Right ventricle myocardium superior (tissue), 1 donor: ENCODE measurements at regions not wholly inside any gene's neighbourhood (a gene's known extent, or its start where the extent isn't known, plus 50 kb on each side); places are given as distances from the start of the nearest gene placed in this dataset.
"Not testable (repeated sequence)": the region's sequence is repeated elsewhere in the genome, so short reads cannot be mapped to it uniquely, and the experiment has no call there.

ENCODE experiments used
- ATAC-seq: fragments of 200-7000 bp; cut with Tn5 transposase; one replicate; pipeline ENCODE4 v1.9.1; 2020; ENCODE audit warnings: mild to moderate bottlenecking; ENCODE audit not compliant: poor library complexity
- DNase-seq: peaks from one replicate; pipeline ENCODE4 v3.0.0-alpha.2; 2020
- intact Hi-C: fragments of 100-400 bp; cut with DNase I; formaldehyde crosslinking; loops from one replicate; pipeline ENCODE4 v1.11.2; 2022
- donor health status: DM: no; HTN: yes; CAD: no; lungs with severe emphysema.

DNA sequence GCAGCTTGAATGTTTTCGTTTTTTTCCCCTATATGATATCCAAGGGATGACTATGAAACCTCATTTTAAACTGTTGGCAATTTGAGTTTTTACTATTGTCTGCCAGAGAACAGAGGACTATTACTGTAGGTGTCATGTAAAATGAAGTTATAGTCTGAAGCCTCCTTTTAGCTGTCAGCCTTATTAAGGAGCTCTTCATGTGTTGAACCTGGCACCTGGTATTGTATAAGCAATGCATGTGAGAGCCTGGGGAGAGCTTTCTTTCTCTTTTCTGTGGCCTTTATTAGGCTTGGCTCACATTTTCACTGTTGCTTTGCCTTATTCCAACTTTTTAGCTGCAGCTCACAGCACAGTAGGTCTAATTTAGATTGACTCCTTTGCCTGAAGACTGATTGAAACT, 119.1 kb upstream of the FOXP2 start:
- intact Hi-C loops: no loop called here
- ATAC-seq: no peak
- DNase-seq: no peak

DNA sequence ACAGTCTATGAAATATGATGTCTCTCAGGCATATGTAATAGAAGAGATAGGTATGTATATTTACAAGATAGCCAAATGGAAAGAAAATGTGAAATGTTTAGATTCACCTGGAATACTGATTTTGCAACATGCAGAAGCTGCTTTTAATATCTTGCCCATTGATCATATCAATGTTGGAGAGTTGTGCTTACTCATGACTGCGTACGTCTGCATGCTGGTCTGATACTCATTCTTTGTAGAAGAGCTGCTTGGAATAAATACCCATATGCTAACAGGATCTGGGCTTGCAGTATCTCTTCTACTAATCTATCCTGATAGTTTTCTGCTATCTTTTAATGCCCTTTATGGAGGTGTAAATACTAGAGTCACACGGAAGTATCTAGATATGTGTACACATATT, 120.6 kb upstream of the FOXP2 start:
- ATAC-seq (no peak), DNase-seq (no peak)
- intact Hi-C loops: no loop called here

DNA sequence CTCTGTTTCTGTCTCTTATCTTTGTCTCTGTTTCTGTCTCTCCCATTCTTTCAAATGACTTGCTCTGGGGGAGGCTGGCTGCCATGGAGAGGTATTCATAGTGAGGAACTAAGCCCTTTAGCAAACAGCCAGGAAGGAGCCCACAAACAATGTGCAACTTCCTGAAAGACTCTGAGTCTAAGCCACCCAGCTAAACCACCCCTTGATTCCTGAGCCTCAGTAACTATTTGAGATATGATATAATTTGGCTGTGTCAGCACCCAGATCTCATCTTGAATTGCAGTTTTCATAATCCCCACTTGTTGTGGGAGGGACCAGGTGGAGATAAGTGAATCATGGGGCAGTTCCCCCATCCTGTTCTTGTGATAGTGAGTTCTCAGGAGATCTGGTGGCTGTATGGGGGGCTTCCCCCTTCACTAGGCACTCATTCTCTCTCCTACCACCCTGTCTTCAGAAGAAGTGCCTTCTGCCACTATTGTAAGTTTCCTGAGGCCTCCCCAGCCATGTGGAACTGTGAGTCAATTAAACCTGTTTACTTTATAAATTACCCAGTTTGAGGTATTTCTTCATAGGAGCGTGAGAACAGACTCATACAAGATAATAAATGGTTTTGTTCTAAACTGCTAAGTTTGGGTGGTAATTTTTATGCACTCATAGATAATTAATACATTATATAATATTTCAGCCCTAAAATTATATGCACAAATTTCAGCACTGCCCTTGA, 121.2 kb upstream of the FOXP2 start:
- DNase-seq (no peak), ATAC-seq (no peak)
- intact Hi-C loops: no loop called here

- ATAC-seq: no peak
- no peak for DNase-seq
These were observed 134.7 kb upstream of the FOXP2 start for GRCh38 chr7:114279901-114280300.

DNA sequence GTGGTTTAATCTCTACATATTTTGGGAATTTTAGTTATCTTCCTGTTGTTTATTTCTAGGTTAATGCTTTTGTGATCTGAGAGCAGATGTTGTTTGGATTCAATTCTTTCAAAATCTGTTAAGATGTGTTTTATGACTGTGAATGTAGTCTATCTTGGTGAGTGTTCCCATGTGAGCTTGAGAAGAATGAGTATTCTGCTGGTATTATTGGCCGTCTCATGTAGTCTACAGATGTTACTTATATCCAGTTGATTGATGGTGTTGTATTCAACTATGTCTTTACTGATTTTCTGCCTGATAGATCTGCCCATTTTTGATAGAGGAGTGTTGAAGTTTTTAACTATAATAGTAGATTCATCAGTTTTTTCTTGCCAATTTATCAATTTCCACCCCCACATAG, 141.4 kb upstream of the FOXP2 start:
- ATAC-seq: no peak
- intact Hi-C loops: no loop called here
- no peak for DNase-seq

More at GRCh38 chr7:114279901-114280300, 134.7 kb upstream of the FOXP2 start:
- intact Hi-C loops: no loop called here

DNA sequence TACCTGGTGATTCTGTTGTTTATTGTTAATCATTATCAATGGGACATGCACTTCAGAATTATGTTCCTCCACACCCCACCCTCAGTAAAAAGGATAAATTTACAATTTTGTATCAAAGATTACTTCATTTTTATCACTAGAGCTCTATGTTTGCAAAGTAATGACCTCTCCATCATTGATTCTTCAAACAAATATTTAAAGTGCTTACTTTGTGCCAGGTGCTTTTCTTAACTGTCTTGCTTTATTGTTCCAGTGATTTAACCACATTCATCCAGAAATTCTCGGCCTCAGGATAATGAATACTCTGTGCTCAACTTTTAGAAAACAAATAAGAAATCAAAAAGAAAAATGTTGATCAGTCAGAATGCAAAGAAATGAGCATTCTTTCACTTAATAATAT, 144.9 kb upstream of the FOXP2 start:
- ATAC-seq: no peak
- no peak for DNase-seq
- intact Hi-C loops: no loop called here

DNA sequence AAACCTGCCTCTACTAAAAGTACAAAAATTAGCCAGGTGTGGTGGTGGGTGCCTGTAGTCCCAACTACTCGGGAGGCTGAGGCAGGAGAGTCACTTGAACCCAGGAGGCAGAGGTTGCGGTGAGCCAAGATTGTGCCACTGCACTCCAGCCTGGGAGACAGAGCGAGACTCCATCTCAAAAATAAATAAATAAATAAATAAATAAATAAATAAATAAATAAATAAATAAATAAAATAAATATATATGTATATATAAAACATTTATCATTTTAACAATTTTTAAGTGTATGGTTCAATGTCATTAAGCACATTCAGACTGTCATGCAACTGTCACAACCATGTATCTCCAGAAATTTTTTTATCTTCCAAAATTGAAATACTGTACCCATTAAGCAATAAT, 147.1 kb upstream of the FOXP2 start:
- ATAC-seq, DNase-seq, intact Hi-C loops: not testable (repeated sequence)

GRCh38 chr7:114264023-114264422, 150.6 kb upstream of the FOXP2 start:
- intact Hi-C loops: no loop called here
- ATAC-seq: no peak

DNA sequence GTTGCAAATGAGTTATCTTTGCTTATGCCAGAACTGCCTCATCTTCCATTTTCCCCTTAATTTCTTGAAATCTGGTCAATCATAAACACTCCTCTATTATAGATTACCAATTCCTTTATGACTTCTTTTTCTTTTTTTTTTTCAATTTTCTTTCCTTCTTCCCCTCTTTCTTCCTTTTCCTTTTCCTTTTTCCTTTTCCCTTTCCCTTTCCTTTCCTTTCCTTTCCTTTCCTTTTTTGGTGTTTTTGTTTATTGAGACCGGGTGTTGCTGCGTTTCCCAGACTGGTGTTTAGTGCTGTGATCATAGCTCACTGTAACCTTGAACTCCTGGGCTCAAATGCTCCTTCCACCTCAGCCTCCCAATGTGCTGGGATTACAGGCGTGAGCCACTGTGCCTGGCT, 151.4 kb upstream of the FOXP2 start:
- DNase-seq (no peak), ATAC-seq (no peak)
- intact Hi-C loops: no loop called here

More at GRCh38 chr7:114264023-114264422, 150.6 kb upstream of the FOXP2 start:
- DNase-seq: no peak

DNA sequence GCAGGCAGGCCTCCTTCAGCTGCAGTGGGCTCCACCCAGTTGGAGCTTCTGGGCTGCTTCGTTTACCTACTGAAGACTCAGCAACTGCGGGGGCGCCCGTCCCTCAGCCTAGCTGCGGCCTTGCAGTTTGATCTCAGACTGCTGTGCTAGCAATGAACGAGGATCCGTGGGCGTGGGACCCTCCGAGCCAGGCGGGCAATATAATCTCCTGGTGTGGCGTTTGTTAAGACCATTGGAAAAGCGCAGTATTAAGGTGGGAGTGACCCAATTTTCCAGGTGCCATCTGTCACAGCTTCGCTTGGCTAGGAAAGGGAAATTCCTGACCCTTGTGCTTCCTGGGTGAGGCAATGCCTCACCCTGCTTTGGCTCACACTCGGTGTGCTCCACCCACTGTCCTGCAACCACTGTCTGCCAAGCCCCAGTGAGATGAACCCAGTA, 159.2 kb upstream of the FOXP2 start:
- ATAC-seq (no peak), DNase-seq (no peak)
- intact Hi-C loops: no loop called here

DNA sequence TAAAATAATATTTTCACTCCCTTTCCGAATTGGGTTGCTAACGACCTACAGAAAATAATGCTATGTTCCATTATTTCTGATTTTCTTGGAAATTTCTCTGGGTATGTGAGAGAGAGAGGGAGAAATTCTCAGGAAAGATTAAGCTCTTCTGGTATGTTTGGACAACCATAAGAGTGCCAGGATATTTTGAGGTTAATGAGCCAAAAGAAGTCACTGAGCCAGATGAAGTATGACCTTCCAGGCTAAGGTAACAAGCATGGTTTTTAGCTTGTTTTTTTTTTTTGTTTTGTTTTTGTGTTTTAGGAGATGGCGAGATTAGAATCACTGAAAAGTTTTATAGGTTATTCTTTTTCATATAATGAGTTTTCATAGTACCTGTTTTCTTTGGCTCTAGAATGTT, 171.0 kb upstream of the FOXP2 start:
- intact Hi-C loops: no loop called here
- ATAC-seq (no peak), DNase-seq (no peak)

- DNase-seq (no peak), ATAC-seq (no peak)
- intact Hi-C loops: no loop called here
These were observed 171.6 kb upstream of the FOXP2 start for GRCh38 chr7:114242992-114243507.

DNA sequence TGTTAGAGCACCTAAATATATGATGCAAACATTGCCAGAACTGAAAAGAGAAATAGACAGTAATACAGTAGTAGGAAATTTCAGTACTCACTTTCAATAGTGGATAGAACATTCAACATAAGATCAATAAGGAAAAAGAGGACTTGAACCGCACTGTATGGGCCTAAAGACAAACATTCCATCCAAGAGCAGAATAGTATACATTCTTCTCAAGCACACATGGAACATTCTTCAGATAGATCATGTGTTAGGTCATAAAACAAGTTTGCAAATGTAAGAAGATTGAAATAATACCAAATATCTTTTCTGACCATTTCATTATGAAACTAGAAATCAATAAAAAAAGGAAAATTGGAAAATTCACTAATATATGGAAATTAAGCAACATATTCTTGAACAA, 185.4 kb upstream of the FOXP2 start:
- DNase-seq (no peak), ATAC-seq (no peak)
- intact Hi-C loops: no loop called here

DNA sequence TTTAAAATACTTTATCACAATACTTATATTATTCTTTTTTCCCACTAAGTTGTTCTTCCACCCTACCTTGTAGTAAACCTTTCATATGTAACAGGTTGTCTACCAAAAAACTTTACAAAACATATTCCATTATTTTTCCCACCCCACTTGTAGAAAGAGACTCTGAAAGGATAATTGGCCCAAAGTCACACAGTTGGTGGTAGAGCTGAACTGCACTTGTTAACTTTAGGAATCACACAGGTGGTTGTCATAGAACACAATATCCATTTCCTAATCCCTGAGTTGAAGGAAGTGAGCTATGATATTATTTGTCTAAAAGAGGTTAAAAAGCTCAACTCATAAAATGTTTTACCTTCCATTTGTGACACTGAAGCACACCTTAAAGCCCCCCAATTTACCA, 188.8 kb upstream of the FOXP2 start:
- DNase-seq (no peak), ATAC-seq (no peak)
- intact Hi-C loops: no loop called here

GRCh38 chr7:114218283-114218682, 196.3 kb upstream of the FOXP2 start:
- intact Hi-C loops: no loop called here
- no peak for ATAC-seq
- no peak for DNase-seq

DNA sequence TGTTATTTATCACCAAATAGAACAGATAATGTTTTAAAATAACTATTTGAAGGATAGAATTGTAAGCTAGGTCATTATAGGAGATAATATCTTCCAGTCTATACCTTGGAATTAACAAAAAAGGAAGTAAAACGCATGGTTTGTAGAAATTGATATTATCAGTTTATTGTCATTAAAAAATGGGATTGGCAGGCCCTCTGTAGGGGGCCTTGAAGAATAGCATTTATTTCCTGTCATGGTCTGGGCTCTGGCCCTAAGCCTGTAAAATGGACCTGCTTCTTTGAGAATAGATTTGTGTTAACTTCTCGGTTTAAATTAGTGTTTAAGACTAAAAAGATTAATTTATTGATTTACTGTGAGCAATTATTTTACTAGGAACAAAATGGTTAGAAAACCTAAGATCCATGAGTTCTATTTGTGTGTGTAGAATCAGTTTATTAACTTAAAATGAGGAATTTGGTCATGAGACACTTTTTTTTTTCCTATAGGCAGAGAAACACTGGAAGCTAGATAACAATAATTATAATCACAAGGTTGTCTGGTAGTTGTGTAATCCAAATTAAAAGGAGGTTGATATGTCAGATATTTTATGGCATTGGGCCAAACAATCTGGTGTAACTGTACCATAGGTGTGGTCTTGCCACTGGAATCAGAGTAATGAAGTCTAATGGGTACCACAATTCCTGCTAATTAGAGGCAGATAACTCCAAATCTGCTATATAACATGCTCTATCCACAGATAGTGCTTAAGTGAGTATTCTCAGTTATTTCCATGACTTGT, 197.4 kb upstream of the FOXP2 start:
- no peak for DNase-seq
- no peak for ATAC-seq
- intact Hi-C loops: no loop called here

GRCh38 chr7:114214466-114214865, 200.1 kb upstream of the FOXP2 start:
- no peak for ATAC-seq
- intact Hi-C loops: no loop called here
- no peak for DNase-seq

DNA sequence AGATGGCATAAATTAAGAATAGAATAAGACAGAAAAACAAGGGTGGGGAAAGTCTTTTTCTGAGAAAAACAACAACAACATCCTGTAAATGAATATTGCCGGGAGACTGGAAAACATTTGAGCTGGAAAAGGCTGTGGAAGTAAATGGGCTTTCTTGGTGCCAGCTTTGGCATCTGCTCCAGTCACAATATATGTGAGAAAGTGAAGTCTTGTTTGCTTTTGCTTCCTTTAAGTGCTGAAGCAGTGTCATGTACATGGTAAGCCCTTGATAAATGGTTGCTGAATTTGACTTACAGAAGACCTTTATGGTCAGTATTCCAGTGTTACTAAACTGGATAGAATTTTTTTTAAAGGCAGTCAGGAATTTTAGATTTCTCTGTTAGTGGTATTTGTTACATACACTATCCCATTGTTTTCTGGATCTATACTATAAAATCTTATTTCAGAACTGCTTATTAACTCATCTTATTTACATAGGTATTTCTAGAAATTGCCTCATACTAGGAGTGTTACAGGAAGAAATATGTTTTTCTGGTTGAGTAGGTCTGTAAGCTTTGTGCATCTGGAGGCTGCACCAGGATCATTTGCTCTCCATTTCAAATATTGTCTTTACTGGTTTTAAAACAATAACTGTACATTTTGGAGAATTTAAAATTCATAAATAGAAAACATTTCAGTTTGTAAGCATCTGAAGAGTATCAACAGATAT, 201.7 kb upstream of the FOXP2 start:
- DNase-seq: no peak
- intact Hi-C loops: no loop called here
- ATAC-seq: no peak

DNA sequence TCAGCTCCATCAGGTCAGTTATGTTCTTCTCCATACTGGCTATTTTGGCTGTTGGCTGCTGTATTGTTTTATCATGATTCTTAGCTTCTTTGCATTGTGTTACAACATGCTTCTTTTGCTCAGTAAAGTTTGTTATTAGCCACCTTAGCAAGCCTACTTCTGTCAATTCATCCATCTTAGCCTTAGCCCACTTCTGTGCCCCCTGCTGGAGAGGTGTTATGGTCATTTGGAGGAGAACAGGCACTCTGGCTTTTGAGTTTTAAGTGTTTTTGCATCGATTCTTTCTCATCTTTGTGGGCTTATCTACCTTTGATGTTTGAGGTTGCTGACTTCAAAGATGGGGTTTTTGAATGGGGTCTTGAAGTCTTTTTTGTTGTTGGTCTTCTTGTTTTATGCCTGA, 204.6 kb upstream of the FOXP2 start:
- no peak for ATAC-seq
- intact Hi-C loops: no loop called here

GRCh38 chr7:114206688-114207087, 207.9 kb upstream of the FOXP2 start:
- intact Hi-C loops: no loop called here
- no peak for ATAC-seq
- no peak for DNase-seq

More for the DNA sequence above, 204.6 kb upstream of the FOXP2 start:
- no peak for DNase-seq
